GM19035 (cell line): ENCODE measurements at regions not wholly inside any gene's neighbourhood (a gene's known extent, or its start where the extent isn't known, plus 50 kb on each side); places are given as distances from the start of the nearest gene placed in this dataset.

ENCODE experiments used
- ATAC-seq: cut with Tn5 transposase; IDR thresholded peaks from one replicate; pipeline ENCODE4 v1.9.1; 2021; ENCODE audit not compliant: unreplicated experiment

GRCh38 chr9:515665-516064, 301.0 kb downstream of the DOCK8 start:
- no peak for ATAC-seq

DNA sequence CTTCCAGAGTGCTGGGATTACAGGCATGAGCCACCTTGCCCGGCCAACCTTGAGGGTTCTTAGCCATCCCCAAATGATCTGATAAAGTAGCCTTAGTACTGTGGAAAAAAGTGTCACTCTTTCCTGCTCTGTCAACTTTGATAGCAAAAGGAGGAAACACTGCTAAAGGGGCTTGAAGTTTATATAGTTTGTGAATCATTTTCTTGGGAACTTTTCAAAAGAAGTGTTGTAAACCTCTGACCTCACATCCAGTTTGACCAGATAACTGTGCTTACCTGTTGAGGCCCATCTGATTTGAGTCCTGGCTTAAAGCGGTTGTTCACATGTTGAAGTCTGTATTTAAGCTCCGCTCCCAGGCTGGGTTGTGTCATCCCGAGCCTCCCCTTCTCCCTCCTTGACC, 303.3 kb downstream of the DOCK8 start:
- no peak for ATAC-seq

DNA sequence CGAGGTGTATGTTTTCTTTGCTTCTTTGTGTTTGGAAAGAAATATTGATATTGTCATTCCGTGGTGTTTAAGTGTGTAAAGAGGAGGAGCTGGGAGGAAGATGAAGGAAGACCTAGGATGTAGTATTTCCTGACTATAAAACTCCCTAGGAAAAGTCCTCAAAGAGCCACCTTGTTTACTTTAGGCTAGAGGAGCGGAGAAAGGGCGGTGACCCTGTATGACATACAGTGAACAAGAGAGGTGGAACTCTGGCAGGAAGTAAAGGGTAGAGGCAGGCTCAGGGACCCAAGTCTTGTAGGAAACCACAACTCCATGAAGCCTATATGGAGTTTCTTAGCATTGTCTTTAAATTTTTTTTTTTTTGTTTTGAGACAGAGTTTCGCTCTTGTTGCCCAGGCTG, 303.9 kb downstream of the DOCK8 start:
- ATAC-seq: no peak

DNA sequence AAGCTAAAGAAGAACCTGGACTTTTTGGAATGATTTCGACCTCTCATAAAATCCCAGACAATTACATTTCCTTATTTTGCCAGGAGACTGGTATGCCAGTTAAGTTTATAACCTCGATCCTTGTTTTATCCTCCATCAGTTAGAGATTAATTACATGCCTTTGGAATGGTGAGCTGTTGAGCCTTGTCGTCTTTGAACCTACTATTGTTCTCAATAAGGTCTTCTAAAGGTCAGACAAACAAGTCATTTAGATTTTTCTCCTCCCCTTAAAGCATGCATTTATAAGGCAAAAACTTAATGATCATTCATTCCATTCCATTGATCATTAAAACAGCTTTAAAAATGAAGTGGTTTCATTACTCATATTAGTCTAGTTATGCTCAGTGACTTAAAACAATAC, 304.9 kb downstream of the DOCK8 start:
- ATAC-seq: no peak

DNA sequence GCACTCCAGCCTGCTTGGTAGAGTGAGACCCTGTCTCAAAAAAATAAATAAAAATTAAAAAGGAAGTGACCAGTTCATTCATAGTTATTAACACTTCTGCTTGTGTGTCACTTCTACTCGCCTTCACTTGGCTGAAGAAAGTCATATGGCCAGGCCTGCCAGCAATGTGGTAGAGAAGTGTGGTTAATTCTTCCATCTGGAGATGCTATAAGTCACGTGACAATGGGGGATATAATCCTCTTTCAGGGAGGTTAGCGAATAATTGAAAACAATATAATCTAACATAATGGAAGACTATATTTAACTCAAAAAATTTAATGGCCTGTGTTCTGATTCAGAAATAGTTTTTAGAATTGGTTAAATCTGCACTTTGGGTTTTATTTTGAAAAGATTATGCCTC, 305.6 kb downstream of the DOCK8 start:
- no peak for ATAC-seq

DNA sequence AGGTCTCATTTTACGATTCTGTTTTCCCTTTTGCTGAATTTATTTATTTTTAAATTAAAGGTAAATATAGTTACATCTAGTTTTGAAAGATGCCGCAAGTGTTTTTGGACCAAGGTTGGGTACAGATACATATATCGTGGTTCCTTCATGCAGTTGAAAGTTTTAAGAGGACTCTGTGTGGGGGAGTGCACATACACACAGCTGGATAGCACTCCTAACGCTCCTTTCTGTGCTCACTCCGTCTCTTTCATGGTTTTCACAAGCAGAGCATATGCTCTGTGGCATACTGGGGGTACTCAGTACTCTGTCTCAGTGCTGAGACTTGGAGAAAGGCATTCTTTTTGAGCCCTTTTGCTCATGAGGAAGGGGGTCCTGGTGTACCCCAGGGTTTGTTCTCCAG, 307.5 kb downstream of the DOCK8 start:
- ATAC-seq: no peak

DNA sequence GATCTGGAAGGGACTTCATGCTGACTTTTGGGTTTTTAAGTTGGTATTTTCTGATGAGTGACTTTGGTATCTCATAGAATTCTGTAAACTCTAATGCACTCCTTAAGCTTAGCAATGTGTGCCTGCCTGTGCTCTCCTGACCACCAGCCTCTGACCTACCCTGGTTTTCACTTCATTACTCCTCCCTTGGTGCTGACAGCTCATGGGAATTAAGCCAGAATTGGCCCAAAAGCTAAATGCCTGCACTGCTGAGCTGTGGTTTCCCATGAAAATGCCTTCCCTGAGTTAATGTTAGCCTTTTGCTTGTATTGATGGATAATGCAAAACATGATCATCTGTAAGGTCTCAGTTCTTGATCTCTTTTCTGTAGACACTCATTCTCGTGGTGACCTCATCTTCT, 308.0 kb downstream of the DOCK8 start:
- ATAC-seq: no peak

DNA sequence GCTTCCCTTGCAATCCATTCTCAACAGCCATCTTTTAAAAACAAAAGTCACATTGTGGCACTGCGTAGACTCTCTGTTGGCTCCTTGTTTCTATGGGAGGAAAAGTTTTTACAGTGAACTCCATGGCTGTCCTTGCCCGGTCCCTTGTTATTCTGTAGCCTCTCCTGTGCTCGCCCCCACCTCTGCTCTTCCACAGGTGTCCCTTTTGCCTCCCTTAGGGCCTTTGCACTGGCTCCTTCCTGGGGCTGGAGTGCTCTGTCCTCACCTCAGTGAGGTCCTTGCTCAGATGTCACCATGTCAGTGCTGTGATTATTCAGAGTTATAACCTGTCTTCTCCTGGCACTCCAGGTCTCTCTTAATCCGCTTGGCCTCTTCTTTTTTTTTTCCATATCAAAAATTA, 308.8 kb downstream of the DOCK8 start:
- no peak for ATAC-seq

DNA sequence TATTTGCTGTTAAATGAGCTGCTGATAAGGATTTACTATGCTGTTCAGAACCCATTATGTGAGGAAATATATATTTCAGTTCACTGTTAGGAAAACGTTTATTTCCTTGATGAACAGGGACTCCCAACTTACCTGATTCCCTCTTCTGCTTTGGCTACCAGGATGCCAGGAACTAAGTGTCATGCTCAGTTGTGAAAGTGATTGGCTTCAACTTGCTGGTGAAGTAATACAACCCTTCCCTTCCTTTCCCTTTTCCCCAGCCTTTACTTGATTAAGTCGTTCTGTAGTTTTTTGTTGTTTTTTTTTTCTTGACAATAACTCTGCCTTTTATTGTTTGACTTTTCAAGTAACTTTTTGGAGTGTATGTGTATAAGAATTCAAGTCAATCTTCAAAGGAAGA, 309.3 kb downstream of the DOCK8 start:
- no peak for ATAC-seq

DNA sequence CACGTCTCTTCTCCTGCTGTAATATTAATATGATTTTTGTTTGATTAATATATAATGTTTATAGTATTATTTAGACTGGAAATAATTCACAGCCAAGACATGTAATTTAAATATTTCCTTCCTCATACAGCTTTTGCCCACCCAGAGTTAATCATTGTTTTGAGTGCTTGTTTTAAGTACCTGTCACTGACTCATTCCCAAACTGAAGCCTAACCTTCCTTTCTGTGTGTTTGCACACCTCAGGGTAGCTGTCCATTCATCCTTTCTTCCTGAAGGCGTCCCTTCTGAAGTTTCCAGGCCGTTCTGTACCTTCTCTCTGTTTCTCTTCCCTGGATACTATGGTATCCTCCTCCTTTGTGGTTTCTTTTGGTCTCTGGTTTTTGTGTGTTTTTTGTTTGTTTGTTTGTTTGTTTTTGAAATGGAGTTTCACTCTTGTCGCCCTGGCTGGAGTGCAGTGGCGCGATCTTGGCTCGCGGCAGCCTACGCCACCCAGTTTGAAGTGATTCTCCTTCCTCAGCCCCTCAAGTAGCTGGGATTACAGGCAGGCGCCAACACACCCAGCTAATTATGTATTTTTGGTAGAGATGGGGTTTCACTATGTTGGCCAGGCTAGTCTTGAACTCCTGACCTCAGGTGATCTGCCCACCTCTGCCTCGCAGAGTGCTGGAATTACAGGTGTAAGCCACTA, 312.4 kb downstream of the DOCK8 start:
- no peak for ATAC-seq

DNA sequence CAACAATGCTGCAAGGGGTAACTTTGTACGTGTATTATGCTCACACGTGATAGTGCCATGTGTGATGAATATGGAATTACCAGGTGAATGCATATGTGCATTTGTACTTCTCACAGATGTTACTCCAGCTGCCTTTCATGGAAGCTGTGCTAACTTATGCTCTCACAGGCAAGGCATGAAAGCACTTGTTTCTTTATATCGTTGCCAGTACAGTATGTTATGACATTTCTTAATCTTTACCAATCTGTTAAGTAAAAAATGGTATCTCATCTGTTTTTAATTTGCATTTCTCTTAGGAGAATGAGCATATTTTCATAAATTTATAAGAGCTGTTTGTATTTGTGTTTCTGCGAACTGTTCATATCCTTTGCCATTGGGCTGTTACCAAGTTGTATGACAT, 311.8 kb upstream of the DMRT1 start:
- no peak for ATAC-seq

DNA sequence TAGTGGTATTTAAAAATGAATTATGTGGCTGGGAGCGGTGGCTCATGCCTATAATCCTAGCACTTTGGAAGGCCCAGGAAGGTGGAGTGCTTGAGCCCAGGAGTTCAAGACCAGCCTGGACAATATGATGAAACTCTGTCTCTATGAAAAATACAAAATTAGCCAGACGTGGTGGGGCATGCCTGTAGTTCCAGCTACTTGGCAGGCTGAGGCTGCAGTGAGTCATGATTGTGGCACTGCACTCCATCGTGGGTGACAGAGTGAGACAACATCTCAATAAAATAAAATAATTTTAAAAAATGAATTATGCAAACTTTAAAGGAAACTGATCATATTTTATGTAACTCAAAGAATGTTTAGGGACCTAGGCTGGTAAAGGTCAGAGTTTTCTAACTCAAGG, 310.8 kb upstream of the DMRT1 start:
- no peak for ATAC-seq

DNA sequence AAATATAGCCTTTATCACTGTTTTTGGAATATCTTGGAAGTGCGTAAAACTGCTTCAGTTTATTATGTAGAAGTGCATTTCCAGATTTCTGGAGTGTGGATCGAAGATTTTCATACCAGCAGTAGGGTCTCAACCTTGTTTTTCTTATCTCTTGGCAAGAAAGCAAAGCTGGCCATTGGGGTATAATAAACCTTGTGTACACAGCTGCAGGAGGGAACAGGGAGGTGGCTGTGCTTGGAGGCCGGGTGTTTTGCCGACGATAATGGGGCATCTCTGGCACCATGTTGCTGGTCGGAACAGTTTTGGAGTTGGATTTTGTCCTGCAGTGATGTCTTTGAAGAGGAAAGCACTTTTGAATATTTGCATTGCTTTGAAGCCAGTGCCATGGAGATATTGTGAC, 308.8 kb upstream of the DMRT1 start:
- no peak for ATAC-seq

- ATAC-seq: no peak
These were observed 306.6 kb upstream of the DMRT1 start for GRCh38 chr9:534886-535285.

DNA sequence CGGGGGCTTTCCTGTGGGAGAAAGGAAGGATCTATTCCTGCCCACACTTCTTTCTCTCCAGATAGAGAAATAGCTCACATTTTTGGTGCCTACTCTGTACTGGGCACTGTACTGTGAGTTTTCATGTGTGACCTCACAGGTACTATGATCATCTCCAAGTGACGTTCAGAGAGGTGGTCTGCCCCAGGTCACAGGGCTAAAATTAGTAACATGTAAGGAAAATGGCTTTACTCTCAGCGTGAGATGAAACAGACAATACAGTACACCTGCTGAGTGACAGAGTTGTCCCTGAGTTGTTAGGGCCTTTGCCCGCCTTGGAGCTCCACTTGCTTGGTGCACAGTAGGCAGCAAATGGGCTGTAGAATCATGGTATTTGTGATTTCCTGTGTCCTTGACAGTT, 306.1 kb upstream of the DMRT1 start:
- ATAC-seq: no peak

DNA sequence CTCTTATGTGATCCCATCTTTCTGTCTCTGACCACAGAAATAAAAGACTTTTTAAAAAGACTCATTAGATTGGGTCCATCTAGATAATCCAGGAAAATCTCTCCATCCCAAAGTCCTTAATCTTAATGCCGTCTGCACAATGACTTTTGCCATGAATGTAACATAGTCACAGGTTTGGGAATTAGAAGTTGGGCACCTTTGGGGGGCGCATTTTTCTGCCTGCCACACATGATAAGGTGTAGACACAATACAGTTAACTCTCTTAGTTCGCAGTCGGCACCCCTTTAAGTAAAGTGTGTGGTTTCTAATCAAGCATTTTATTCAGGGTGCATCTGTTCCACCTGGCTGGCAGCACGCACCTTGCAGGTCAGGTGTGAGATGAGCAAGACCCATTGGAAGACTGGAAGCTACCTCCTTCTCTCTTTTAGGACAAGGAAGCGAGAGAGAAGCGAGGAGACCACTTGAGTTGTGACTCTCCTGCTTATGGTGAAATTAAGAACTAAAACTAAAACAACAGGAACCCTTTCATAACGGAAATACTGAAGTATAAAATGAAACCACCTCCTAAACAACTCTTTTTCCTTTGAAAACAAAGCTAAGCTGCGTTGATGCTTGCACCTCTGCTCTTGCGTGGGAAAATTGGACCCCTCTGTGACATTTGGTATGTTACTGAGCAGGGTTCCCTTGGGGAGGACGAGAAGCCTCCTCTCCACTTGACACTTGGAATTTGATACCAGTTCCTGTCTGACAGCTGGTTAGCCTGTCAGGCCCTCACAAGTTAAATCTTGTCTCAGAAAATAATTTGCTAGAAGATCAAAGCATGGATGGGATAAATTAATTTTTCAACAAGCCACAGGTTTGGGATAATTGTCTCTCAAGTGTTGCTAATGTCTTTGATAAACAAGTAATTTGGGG, 304.6 kb upstream of the DMRT1 start:
- ATAC-seq: no peak

DNA sequence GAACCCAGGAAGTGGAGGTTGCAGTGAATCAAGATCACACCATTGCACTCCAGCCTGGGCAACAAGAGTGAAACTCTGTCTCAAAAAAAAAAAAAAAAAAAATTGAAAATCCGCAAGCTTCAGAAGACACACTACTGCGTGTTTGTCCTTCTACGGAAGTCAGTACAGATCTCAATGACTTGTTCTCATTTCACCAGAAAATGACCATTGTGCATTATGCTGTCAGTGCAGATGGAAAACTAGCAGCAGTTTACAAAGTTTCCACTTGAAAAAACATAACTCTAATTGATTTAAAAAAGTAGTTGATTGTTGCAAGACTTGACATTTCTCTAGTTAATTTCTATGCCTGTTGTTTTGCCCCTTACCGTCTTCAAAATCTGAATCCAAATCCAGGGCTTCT, 298.0 kb upstream of the DMRT1 start:
- ATAC-seq: no peak

DNA sequence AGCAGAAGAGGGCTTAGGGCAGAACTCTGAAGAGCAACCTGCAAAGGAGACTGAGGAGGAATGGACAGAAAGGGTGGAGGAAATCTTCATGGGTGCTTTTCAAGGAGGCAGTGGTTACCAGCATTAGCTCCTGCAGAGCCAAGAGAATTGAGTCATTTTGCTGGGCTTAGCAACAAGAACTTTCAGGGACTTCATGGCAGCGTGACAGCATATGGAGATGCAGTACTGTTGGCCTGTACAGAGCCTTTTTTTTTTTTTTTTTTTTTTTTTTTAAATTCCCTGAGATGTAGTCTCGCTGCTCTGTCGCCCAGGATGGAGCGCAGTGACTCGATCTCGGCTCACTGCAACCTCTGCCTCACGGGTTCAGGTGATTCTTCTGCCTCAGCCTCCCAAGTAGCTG, 296.0 kb upstream of the DMRT1 start:
- no peak for ATAC-seq

DNA sequence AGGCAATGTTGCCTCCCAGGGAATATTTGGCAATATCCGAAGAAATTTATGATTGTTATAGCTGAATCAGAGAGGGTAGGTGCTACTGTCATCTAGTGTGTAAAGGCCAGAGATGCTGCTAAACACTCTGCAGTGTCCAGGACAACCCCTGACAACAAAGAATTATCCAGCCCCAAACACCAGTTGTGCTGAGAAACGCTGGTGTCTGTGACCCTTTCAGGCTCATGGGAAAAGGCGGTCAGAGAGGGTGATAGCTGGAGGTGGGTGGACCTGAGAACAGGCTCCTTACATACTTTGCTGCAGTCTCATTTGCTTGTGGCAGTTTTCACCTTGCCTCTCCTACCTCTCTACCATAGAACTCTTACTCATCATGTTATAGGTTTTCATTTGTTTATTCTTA, 295.3 kb upstream of the DMRT1 start:
- ATAC-seq: no peak

GRCh38 chr9:546797-547223, 294.7 kb upstream of the DMRT1 start:
- no peak for ATAC-seq

DNA sequence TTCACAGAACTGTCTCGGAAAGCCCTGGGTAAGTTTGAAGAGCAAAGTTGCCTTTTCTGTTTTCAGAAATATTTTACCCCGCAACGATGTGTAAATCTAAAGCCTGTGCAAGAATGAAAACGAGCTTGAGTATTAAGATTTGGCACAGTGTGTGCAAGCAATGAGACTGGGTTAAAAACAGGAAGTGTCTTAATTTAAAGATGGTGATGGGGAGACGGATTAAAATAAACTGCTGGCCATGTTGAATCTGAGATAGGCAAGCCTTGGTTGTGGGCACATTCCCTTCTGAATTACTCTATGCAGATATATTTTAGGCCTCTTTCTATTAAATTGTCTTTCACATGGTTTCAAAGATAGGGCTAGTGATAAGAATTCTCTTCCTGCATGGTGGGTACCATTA, 294.2 kb upstream of the DMRT1 start:
- ATAC-seq: no peak

DNA sequence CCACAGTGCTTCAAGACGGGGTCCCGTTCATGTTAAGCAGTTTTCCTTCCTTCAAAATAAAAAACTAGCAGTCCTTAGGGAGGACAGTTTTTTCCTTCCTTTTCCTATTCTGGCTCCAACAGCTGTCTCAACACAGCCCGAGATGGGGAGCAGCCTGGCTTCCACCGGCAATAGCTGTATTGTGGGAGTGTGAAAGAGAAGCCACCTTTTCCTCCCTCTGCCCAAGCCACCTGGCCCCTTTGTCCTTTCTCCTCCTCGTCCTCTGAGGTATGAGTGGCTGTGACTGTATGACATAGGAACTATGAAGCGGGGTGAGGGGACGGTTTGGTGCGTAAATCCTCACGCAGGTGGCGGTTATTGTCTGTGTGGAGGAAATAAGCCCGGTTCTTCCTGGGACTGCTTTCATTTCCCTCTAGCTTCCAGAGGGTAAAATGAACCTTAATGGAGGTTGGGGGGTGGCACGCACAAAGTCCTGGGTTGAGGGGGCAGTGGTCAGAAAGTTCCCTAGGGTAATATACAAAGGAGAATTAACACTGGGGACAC, 292.0 kb upstream of the DMRT1 start:
- ATAC-seq: no peak
